PC-3 (cell line): ENCODE measurements at regions not wholly inside any gene's neighbourhood (a gene's known extent, or its start where the extent isn't known, plus 50 kb on each side); places are given as distances from the start of the nearest gene placed in this dataset.

Experiments
- CTCF ChIP-seq: fragments of 300-600 bp; sonication (generic); conservative IDR thresholded peaks from 2 replicates; pipeline ENCODE4 v1.5.1; 2017; ENCODE audit warnings: antibody characterized with exemption, low read depth, mild to moderate bottlenecking, low read length
- EZH2 ChIP-seq: fragments of 300-600 bp; sonication (generic); IDR thresholded peaks from one replicate; pipeline ENCODE4 v1.6.1; 2017; ENCODE audit warnings: antibody characterized with exemption, mild to moderate bottlenecking, low read length; ENCODE audit not compliant: unreplicated experiment

GRCh38 chr1:234781241-234782065 is 171.5 kb upstream of the IRF2BP2 start:
- TF ChIP-seq CTCF (no peak; the same call in 1 of the 2 replicates), EZH2 (no peak)
